ENCODE measurements at regions not wholly inside any gene's neighbourhood (a gene's known extent, or its start where the extent isn't known, plus 50 kb on each side); places are given as distances from the start of the nearest gene placed in this dataset.

DNA sequence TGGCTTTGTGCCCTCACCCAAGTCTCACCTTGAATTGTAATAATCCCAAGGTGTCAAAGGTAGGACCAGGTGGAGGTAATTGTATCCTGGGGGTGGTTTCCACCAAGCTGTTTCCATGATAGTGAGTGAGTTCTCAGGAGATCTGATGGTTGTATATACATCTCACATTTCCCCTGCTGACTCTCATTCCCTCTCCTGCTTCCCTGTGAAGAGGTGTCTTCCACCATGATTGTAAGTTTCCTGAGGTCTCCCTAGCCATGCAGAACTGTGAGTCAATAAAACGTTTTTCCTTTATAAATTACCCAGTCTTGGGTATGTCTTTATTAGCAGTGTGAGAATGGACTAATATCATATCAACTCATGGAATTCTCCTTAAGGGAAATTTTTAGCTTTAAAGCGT lies 302.6 kb downstream of the LIG4 start:
- Histone ChIP-seq H3K9me3 (ENCODE audit: control insufficient read depth in 1 of 2, low read length in 2 of 2) (no peaks in the 10 kb centered on the region), H3K36me3 (ENCODE audit: control insufficient read depth in 1 of 2, insufficient read depth in 2 of 2, low read length in 2 of 2) (no peaks in the 10 kb centered on the region), H3K27ac (ENCODE audit: low read length) (no peak overlapping the region), H3K27me3 (ENCODE audit: low read depth, low read length) (no peaks in the 10 kb centered on the region), H3K4me3 (ENCODE audit: low read depth in 1 of 2, low read length in 2 of 2) (no peak overlapping the region), H3K4me1 (ENCODE audit: control insufficient read depth in 1 of 2, insufficient read depth in 2 of 2, low read length in 2 of 2) (no peaks in the 10 kb centered on the region)

DNA sequence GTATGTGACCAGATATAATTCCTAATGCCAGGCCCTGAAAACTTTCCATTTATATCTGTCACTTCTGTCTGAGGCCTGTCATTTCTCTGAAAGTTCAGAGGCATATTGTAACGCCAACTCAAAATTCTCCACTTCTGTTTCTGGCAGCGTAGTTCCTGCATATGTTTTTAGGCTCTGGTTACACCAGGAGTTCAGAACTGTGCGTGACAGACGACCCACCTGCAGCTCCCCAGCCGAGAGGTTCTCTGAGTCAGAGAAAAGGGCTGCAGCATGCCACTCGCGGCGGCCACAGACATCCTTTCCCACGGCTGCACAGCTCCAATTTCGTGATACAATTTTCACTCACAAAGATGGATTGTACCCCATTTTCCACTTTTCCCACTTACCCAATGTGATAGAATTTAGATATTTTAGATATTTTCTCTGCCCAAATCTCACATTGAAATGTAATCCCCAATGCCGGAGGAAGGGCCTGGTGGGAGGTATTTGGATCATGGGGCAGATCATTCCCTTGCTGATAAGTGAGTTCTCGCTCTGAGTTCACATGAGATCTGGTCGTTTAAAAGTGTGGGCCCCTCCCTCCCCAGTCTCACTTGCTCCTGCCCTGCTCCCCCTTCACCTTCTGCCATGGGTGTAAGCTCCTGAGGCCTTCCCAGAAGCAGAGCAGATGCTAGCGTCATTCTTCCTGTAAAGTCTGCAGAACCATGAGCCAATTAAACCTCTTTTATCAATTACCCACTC lies 308.1 kb downstream of the LIG4 start:
- no peaks in the 10 kb centered on the region for H3K9me3 ChIP-seq (ENCODE audit: control insufficient read depth in 1 of 2, low read length in 2 of 2)
- H3K4me1 ChIP-seq (ENCODE audit: control insufficient read depth in 1 of 2, insufficient read depth in 2 of 2, low read length in 2 of 2): no peaks in the 10 kb centered on the region
- H3K4me3 ChIP-seq (ENCODE audit: low read depth in 1 of 2, low read length in 2 of 2): no peak overlapping the region
- no peaks in the 10 kb centered on the region for H3K36me3 ChIP-seq (ENCODE audit: control insufficient read depth in 1 of 2, insufficient read depth in 2 of 2, low read length in 2 of 2)
- H3K27ac ChIP-seq (ENCODE audit: low read length): no peak overlapping the region
- no peaks in the 10 kb centered on the region for H3K27me3 ChIP-seq (ENCODE audit: low read depth, low read length)

DNA sequence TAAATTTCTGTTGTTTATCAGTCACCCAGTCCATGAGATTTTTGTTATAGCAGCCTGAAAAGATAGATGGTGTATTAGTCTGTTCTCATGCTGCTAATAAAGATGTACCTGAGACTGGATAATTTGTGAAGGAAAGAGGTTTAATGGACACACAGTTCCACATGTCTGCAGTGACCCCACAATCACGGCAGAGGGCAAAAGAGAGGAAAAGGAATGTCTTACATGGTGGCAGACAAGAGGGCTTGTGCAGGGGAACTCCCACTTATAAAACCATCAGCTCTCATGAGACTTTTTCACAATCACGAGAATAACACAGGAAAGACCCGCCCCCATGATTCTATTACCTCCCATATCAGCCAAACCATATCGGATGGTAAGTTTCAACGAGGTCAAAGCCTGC lies 309.2 kb downstream of the LIG4 start:
- H3K4me3 ChIP-seq (ENCODE audit: low read depth in 1 of 2, low read length in 2 of 2): no peak overlapping the region
- H3K9me3 ChIP-seq (ENCODE audit: control insufficient read depth in 1 of 2, low read length in 2 of 2): no peaks in the 10 kb centered on the region
- no peaks in the 10 kb centered on the region for H3K36me3 ChIP-seq (ENCODE audit: control insufficient read depth in 1 of 2, insufficient read depth in 2 of 2, low read length in 2 of 2)
- no peak overlapping the region for H3K27ac ChIP-seq (ENCODE audit: low read length)
- no peaks in the 10 kb centered on the region for H3K27me3 ChIP-seq (ENCODE audit: low read depth, low read length)
- H3K4me1 ChIP-seq (ENCODE audit: control insufficient read depth in 1 of 2, insufficient read depth in 2 of 2, low read length in 2 of 2): no peaks in the 10 kb centered on the region

DNA sequence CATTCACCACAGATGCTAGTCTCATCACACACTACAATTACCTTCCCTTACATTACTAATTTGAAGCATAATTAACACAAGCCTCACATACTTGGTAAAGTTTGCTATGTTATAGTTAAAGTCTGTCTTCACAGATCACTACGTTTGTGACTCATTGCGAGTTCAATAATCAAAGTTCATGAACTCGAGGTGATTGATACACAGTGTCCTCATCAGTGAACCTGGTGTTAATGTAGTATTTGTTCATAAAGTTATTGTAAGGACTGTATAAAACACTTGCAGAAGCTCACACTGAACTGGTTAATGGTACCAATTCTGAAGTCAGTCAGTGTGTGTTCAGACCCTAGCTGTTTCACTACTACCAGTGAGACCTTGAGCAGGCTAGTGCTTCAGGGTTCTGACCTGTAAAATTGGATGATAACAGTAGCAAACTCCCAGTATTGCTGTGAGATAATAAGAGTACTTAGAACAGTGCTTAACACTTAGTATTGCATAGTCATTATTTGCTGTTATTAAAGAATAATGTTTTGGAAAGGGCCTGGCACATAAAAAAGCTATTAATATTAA lies 313.3 kb downstream of the LIG4 start:
- no peak overlapping the region for H3K27ac ChIP-seq (ENCODE audit: low read length)
- H3K36me3 ChIP-seq (ENCODE audit: control insufficient read depth in 1 of 2, insufficient read depth in 2 of 2, low read length in 2 of 2): no peaks in the 10 kb centered on the region
- no peaks in the 10 kb centered on the region for H3K27me3 ChIP-seq (ENCODE audit: low read depth, low read length)
- H3K4me3 ChIP-seq (ENCODE audit: low read depth in 1 of 2, low read length in 2 of 2): no peak overlapping the region
- H3K4me1 ChIP-seq (ENCODE audit: control insufficient read depth in 1 of 2, insufficient read depth in 2 of 2, low read length in 2 of 2): no peaks in the 10 kb centered on the region
- H3K9me3 ChIP-seq (ENCODE audit: control insufficient read depth in 1 of 2, low read length in 2 of 2): no peaks in the 10 kb centered on the region

DNA sequence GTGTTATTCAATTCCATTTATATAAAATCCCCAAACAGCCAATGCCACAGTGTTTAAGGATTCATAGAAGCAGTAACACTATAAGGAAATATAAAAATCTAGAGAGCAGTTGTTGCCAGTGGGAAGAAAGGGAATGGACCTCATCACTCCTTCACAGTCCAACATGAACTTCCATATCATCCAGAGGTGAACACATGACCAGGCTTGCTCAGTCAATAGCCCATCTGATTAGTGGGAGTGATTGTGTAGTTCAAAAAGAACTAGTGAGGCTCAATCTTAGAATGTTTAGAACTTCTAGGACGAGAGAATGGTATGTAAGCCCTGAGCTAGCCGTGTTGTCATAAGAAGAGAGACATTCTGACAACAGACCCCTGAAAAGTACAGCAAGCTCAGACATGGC lies 314.1 kb downstream of the LIG4 start:
- Histone ChIP-seq H3K9me3 (ENCODE audit: control insufficient read depth in 1 of 2, low read length in 2 of 2) (no peaks in the 10 kb centered on the region), H3K4me3 (ENCODE audit: low read depth in 1 of 2, low read length in 2 of 2) (no peak overlapping the region), H3K27ac (ENCODE audit: low read length) (no peak overlapping the region), H3K4me1 (ENCODE audit: control insufficient read depth in 1 of 2, insufficient read depth in 2 of 2, low read length in 2 of 2) (no peaks in the 10 kb centered on the region), H3K27me3 (ENCODE audit: low read depth, low read length) (no peaks in the 10 kb centered on the region), H3K36me3 (ENCODE audit: control insufficient read depth in 1 of 2, insufficient read depth in 2 of 2, low read length in 2 of 2) (no peaks in the 10 kb centered on the region)

DNA sequence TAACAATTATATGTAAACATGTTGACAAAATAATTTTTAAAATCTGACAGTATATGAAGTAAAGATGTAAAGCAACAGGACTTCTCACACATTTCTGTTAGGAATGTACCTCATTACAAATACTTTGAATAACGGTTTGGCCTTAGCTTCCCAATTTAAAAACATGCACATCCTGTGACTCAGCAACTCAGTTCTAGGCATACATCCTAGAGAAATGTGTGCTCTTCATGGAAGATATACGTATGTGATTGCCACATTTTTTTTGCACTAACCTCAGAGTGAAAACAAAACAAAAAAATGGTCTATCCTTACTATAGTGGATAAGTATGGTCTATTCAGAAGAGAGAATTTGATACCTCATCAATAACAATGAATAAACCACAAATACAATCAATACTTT lies 314.6 kb downstream of the LIG4 start:
- Histone ChIP-seq H3K4me1 (ENCODE audit: control insufficient read depth in 1 of 2, insufficient read depth in 2 of 2, low read length in 2 of 2) (no peaks in the 10 kb centered on the region), H3K27me3 (ENCODE audit: low read depth, low read length) (no peaks in the 10 kb centered on the region), H3K27ac (ENCODE audit: low read length) (no peak overlapping the region), H3K9me3 (ENCODE audit: control insufficient read depth in 1 of 2, low read length in 2 of 2) (no peaks in the 10 kb centered on the region), H3K4me3 (ENCODE audit: low read depth in 1 of 2, low read length in 2 of 2) (no peak overlapping the region), H3K36me3 (ENCODE audit: control insufficient read depth in 1 of 2, insufficient read depth in 2 of 2, low read length in 2 of 2) (no peaks in the 10 kb centered on the region)

DNA sequence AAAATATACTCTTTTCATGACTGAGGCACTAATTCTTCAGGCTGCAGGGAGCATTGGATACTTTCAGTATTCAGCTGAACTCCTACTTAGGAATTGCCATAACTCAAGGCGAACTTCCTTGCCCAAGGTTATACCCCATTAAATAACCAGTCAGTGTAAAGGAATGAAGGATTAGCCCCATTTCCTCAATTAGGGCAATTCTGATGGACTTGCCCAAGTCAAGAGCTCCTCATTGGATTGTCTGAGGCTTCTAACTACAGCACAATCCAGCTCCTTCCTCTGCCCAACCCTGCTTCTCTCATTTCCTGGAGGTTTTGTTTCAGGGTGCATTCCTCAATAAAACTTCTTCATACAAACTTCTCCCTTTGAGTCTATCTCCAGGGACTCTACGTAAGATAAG lies 329.2 kb downstream of the LIG4 start:
- Histone ChIP-seq H3K4me3 (ENCODE audit: low read depth in 1 of 2, low read length in 2 of 2) (no peak overlapping the region), H3K27ac (ENCODE audit: low read length) (no peak overlapping the region), H3K9me3 (ENCODE audit: control insufficient read depth in 1 of 2, low read length in 2 of 2) (peaks cover 0 to 8% of the 10 kb centered on the region in 2 donors), H3K36me3 (ENCODE audit: control insufficient read depth in 1 of 2, insufficient read depth in 2 of 2, low read length in 2 of 2) (no peaks in the 10 kb centered on the region), H3K4me1 (ENCODE audit: control insufficient read depth in 1 of 2, insufficient read depth in 2 of 2, low read length in 2 of 2) (no peaks in the 10 kb centered on the region), H3K27me3 (ENCODE audit: low read depth, low read length) (no peaks in the 10 kb centered on the region)

DNA sequence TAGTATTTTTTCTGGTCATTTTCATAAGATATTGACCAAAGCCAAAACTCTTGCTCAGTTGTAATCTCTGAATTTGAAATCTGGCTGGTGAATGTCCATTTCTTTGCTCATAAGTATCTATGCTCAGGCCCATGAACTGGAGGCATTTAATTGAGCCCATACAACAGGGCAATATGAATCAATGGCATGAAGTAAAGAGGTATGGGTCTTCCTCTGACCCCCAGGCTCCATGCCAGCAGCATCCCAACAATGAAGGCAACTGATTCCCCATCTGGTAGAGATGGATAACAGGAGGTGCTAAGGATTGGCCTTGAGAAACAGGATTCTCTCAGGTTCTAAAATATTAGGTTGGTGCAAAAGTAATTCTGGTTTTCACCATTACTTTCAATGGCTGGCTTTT lies 330.8 kb downstream of the LIG4 start:
- Histone ChIP-seq H3K27ac (ENCODE audit: low read length) (no peak overlapping the region), H3K4me3 (ENCODE audit: low read depth in 1 of 2, low read length in 2 of 2) (no peak overlapping the region), H3K27me3 (ENCODE audit: low read depth, low read length) (no peaks in the 10 kb centered on the region), H3K36me3 (ENCODE audit: control insufficient read depth in 1 of 2, insufficient read depth in 2 of 2, low read length in 2 of 2) (no peaks in the 10 kb centered on the region), H3K4me1 (ENCODE audit: control insufficient read depth in 1 of 2, insufficient read depth in 2 of 2, low read length in 2 of 2) (no peaks in the 10 kb centered on the region), H3K9me3 (ENCODE audit: control insufficient read depth in 1 of 2, low read length in 2 of 2) (peaks cover 0 to 8% of the 10 kb centered on the region in 2 donors)

DNA sequence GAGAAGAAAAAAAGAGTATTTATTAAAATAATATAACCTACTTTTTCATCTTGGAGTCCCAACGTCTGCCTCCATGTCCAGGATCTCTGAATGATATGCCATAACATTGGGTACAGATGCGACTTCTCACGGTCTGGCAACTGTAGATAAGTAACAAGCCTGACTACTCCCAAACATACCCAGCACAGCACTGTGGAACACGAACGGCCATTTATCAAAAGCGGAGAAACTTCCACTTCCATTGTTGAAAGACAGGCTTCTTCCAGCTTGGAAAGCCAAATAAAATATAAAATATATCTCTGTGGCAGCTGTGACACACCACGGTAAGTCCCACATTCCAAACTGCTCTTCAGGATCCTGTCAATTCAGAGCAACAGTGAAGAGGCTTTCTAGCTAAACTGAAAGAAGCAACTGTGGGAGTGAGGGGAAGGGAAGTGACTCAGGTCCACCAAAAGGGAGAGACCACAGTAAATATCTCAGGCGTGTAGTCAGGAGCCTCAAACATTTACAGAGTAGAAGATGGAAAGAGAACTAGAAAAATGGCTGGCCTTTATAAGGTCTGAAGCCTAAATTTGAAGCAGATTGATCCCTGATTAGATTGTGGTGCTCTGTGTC lies 331.7 kb downstream of the LIG4 start:
- Histone ChIP-seq H3K27ac (ENCODE audit: low read length) (no peak overlapping the region), H3K9me3 (ENCODE audit: control insufficient read depth in 1 of 2, low read length in 2 of 2) (peaks cover 0 to 8% of the 10 kb centered on the region in 2 donors), H3K36me3 (ENCODE audit: control insufficient read depth in 1 of 2, insufficient read depth in 2 of 2, low read length in 2 of 2) (no peaks in the 10 kb centered on the region), H3K4me1 (ENCODE audit: control insufficient read depth in 1 of 2, insufficient read depth in 2 of 2, low read length in 2 of 2) (no peaks in the 10 kb centered on the region), H3K27me3 (ENCODE audit: low read depth, low read length) (no peaks in the 10 kb centered on the region), H3K4me3 (ENCODE audit: low read depth in 1 of 2, low read length in 2 of 2) (no peak overlapping the region)

DNA sequence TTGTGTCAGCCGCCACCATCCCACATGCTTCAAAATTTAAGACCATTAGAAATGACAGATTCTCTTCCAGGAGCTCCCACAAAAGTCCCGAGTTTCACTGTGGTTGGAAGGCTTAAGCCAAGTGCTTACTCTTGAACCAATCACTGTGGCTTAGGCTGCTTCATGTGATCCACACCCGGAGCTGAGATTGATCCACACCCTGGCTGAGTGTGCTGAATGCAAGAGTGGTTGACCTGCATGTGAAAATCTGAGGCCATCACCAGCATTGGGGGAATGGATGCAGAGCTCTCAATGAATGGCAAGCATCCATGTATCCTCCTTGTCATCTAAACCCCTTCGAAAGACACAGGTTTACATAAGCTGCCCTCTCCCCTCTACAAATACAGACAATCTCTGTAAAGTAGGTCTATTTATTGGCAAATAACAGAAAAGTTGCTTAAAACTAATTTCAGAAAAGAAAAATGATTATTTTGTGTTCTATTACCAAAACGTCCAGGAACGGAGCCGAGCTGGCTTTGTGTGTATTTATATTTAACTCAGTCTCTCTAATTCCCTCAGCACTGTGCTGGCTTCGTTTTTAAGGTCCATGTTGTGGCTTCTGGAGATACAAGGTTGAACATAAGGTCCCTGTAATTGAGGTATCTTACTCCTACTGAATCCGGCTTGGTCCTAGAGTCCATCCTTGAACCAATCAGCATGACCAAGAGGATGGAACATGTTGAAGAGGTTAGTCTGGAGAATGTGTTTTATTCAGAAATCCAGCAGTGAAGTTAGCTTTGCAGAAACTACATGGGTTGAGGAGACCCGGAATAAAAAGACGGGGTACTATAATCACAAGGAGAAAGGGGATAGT lies 332.4 kb downstream of the LIG4 start:
- Histone ChIP-seq H3K4me1 (ENCODE audit: control insufficient read depth in 1 of 2, insufficient read depth in 2 of 2, low read length in 2 of 2) (no peaks in the 10 kb centered on the region), H3K36me3 (ENCODE audit: control insufficient read depth in 1 of 2, insufficient read depth in 2 of 2, low read length in 2 of 2) (no peaks in the 10 kb centered on the region), H3K27me3 (ENCODE audit: low read depth, low read length) (no peaks in the 10 kb centered on the region), H3K4me3 (ENCODE audit: low read depth in 1 of 2, low read length in 2 of 2) (no peak overlapping the region), H3K27ac (ENCODE audit: low read length) (no peak overlapping the region), H3K9me3 (ENCODE audit: control insufficient read depth in 1 of 2, low read length in 2 of 2) (peaks cover 0 to 3% of the 10 kb centered on the region in 2 donors)

DNA sequence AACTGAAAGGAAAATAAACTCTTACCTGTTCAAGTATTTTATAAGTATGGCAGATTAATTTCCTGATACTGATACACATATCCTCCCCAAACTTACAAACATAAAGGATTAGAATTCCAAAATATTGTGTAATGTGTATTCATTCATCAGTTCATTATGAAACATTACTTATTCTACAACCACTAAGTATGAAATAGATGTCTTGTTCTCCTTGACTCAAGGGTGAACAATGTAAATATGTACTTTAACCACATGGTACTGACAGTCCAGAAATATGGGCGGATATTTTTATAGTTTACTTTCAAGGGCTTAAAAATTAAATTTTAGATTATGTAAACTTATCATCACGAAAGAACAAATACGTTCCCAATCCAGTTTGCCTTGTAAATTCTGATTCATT lies 334.0 kb downstream of the LIG4 start:
- Histone ChIP-seq H3K36me3 (ENCODE audit: control insufficient read depth in 1 of 2, insufficient read depth in 2 of 2, low read length in 2 of 2) (no peaks in the 10 kb centered on the region), H3K27ac (ENCODE audit: low read length) (no peak overlapping the region), H3K9me3 (ENCODE audit: control insufficient read depth in 1 of 2, low read length in 2 of 2) (no peaks in the 10 kb centered on the region)

More for the DNA sequence above, 334.0 kb downstream of the LIG4 start:
- no peaks in the 10 kb centered on the region for H3K27me3 ChIP-seq (ENCODE audit: low read depth, low read length)
- no peaks in the 10 kb centered on the region for H3K4me1 ChIP-seq (ENCODE audit: control insufficient read depth in 1 of 2, insufficient read depth in 2 of 2, low read length in 2 of 2)
- no peak overlapping the region for H3K4me3 ChIP-seq (ENCODE audit: low read depth in 1 of 2, low read length in 2 of 2)
